ENCODE measurements at regions not wholly inside any gene's neighbourhood (a gene's known extent, or its start where the extent isn't known, plus 50 kb on each side); places are given as distances from the start of the nearest gene placed in this dataset.
"Not testable (repeated sequence)": the region's sequence is repeated elsewhere in the genome, so short reads cannot be mapped to it uniquely, and the experiment has no call there.

GRCh38 chr14:22233377-22233776 lies 355.6 kb downstream of the DAD1 start:
- DNase-seq: peak; percentile 24 to 42 (median 25)

GRCh38 chr14:22232933-22233332 lies 356.1 kb downstream of the DAD1 start:
- DNase-seq: peak; percentile 23 to 33 (median 27)

- DNase-seq: no peak
These were observed 356.5 kb downstream of the DAD1 start for GRCh38 chr14:22232486-22232885.

GRCh38 chr14:22231018-22231417 lies 358.0 kb downstream of the DAD1 start:
- no peak for DNase-seq

GRCh38 chr14:22230517-22230916 lies 358.5 kb downstream of the DAD1 start:
- no peak for DNase-seq

- DNase-seq: no peak
These were observed 361.9 kb downstream of the DAD1 start for GRCh38 chr14:22227084-22227483.

GRCh38 chr14:22226381-22226780 lies 362.6 kb downstream of the DAD1 start:
- DNase-seq: peak; percentile 65 to 79 (median 75)

GRCh38 chr14:22225516-22226140 lies 363.4 kb downstream of the DAD1 start:
- DNase-seq: peak in 1 of 3 donors; percentile 21

GRCh38 chr14:22221508-22221907 lies 367.5 kb downstream of the DAD1 start:
- peak; percentile 36 to 39 (median 38) for DNase-seq

- no peak for DNase-seq
These were observed 368.6 kb downstream of the DAD1 start for GRCh38 chr14:22220427-22220826.

GRCh38 chr14:22218728-22219127 lies 370.3 kb downstream of the DAD1 start:
- no peak for DNase-seq

GRCh38 chr14:22213120-22213519 lies 375.9 kb downstream of the DAD1 start:
- peak; percentile 57 to 81 (median 61) for DNase-seq

- DNase-seq: no peak
These were observed 378.1 kb downstream of the DAD1 start for GRCh38 chr14:22210906-22211305.

GRCh38 chr14:22210026-22210425 lies 379.0 kb downstream of the DAD1 start:
- DNase-seq: no peak

GRCh38 chr14:22203036-22203435 lies 386.0 kb downstream of the DAD1 start:
- no peak for DNase-seq

- DNase-seq: no peak
These were observed 386.7 kb downstream of the DAD1 start for GRCh38 chr14:22202313-22202712.

GRCh38 chr14:22200977-22201605 lies 387.9 kb downstream of the DAD1 start:
- DNase-seq: peak; percentile 57 to 67 (median 59)

GRCh38 chr14:22200131-22200530 lies 388.9 kb downstream of the DAD1 start:
- not testable (repeated sequence) for DNase-seq

- DNase-seq: no peak
These were observed 394.4 kb downstream of the DAD1 start for GRCh38 chr14:22194664-22195063.

- no peak for DNase-seq
These were observed 398.4 kb downstream of the DAD1 start for GRCh38 chr14:22190411-22191191.

GRCh38 chr14:22189881-22190280 lies 399.1 kb downstream of the DAD1 start:
- no peak for DNase-seq

- DNase-seq: no peak
These were observed 400.7 kb downstream of the DAD1 start for GRCh38 chr14:22188318-22188717.

GRCh38 chr14:22185789-22186188 lies 403.2 kb downstream of the DAD1 start:
- DNase-seq: no peak

- DNase-seq: no peak
These were observed 403.8 kb downstream of the DAD1 start for GRCh38 chr14:22185191-22185590.

Data from suppressor macrophage treated with lipopolysaccharide for 1 hour (primary cell).